ENCODE measurements at regions not wholly inside any gene's neighbourhood (a gene's known extent, or its start where the extent isn't known, plus 50 kb on each side); places are given as distances from the start of the nearest gene placed in this dataset.

- peaks cover 5% of the 10 kb centered on the region; the same call in 1 of the 2 replicates for H3K27me3 Mint-ChIP-seq (ENCODE audit: low read depth)
- Histone ChIP-seq H3K4ac (ENCODE audit: low read depth, low read length) (no peak overlapping the region), H2BK120ac (ENCODE audit: low read depth, low read length, poor library complexity, severe bottlenecking) (no peak overlapping the region), H3K23ac (ENCODE audit: insufficient read length, low read depth, low read length) (no peak overlapping the region), H3K18ac (ENCODE audit: insufficient read length, low read depth, low read length) (no peak overlapping the region), H2BK5ac (ENCODE audit: insufficient read length, low read length) (no peak overlapping the region), H3K9me3 (ENCODE audit: control insufficient read depth, low read depth, low read length) (no peaks in the 10 kb centered on the region), H3K4me1 (ENCODE audit: insufficient read depth, low read length) (0 out of 2 replicates have a peak, but pooled peaks cover 5% of the 10 kb centered on the region), H3K27me3 (ENCODE audit: insufficient read depth, low read length) (no peaks in the 10 kb centered on the region), H4K91ac (ENCODE audit: insufficient read length, low read depth, low read length) (no peak overlapping the region), H3K9ac (ENCODE audit: extremely low read depth, insufficient read length, low read length) (no peak overlapping the region), H3K79me1 (ENCODE audit: insufficient read depth, low read depth, low read length, poor library complexity, severe bottlenecking) (no peaks in the 10 kb centered on the region), H4K8ac (replicated peaks; ENCODE audit: insufficient read length, low read depth, low read length) (no peak overlapping the region), H4K20me1 (ENCODE audit: control insufficient read depth, insufficient read depth, insufficient read length) (no peaks in the 10 kb centered on the region), H3K23me2 (ENCODE audit: insufficient read length, low read depth, low read length, poor library complexity, severe bottlenecking) (no peaks in the 10 kb centered on the region), H3K14ac (ENCODE audit: insufficient read depth, low read length) (no peak overlapping the region), H2AFZ (ENCODE audit: low read length) (no peak overlapping the region), H2BK12ac (ENCODE audit: insufficient read length, low read depth, low read length) (no peak overlapping the region), H3K56ac (ENCODE audit: insufficient read length, low read depth, low read length) (no peak overlapping the region), H2AK5ac (ENCODE audit: insufficient read length, low read length) (no peak overlapping the region), H4K5ac (ENCODE audit: insufficient read length, low read depth, low read length) (no peak overlapping the region), H3K4me2 (ENCODE audit: insufficient read depth, insufficient read length, low read length) (no peak overlapping the region), H2BK20ac (ENCODE audit: low read depth, low read length, poor library complexity, severe bottlenecking) (no peak overlapping the region), H2BK15ac (ENCODE audit: low read depth, low read length) (no peak overlapping the region), H3K79me2 (ENCODE audit: insufficient read depth, low read length) (no peaks in the 10 kb centered on the region), H3T11ph (ENCODE audit: low read length) (no peak overlapping the region), H3K27ac (ENCODE audit: insufficient read length, low read depth, low read length) (no peak overlapping the region)
- H3K4me1 Mint-ChIP-seq: peaks cover 4 to 11% of the 10 kb centered on the region in 2 experiments
- no peak overlapping the region for H3K4me3 Mint-ChIP-seq
- no peaks in the 10 kb centered on the region for H3K36me3 Mint-ChIP-seq (ENCODE audit: insufficient read depth in 1 of 3, low read depth in 3 of 3)
- WGBS (ENCODE audit: extremely low coverage, insufficient read length, low lambda C conversion rate): no CpG with 5 or more reads among the region's 10 CpGs
- H3K9me3 Mint-ChIP-seq: no peaks in the 10 kb centered on the region; a peak in 1 of 5 replicates
- DNase-seq: no peak
- H3K27ac Mint-ChIP-seq: 0 out of 7 replicates have a peak overlapping the region, but pooled peaks of 1 of the 3 experiments have one; percentile 25
- TF ChIP-seq CTCF (conservative IDR thresholded peaks at IDR 0.05): no peak
Observed at GRCh38 chr1:38522915-38523567, 336.5 kb downstream of the RRAGC start.

Data from H9 (cell line).